H1 (cell line): ENCODE measurements at regions not wholly inside any gene's neighbourhood (a gene's known extent, or its start where the extent isn't known, plus 50 kb on each side); places are given as distances from the start of the nearest gene placed in this dataset.

Experiments
- CTCF ChIA-PET: fragments of 300-600 bp; sonication (Branson Sonifier 250); formaldehyde crosslinking; loops from one replicate; lab custom pipeline; 2021; ENCODE audit not compliant: partially characterized antibody; lab: Charles Lee
- POLR2A ChIA-PET: fragments of 300-600 bp; sonication (Branson Sonifier 250); formaldehyde crosslinking; loops from one replicate; lab custom pipeline; 2021; ENCODE audit warnings: inconsistent platforms; ENCODE audit not compliant: partially characterized antibody; lab: Charles Lee
- DNase-seq, 2 experiments: peaks; one replicate each; pipeline versions ENCODE4 v3.0.0 to v3.0.0-alpha.2; 2010 to 2022; ENCODE audit warnings: low spot score in 2 of 2, low read depth in 1 of 2, mixed read lengths in 1 of 2
- FAIRE-seq: peaks from 2 replicates; lab custom pipeline; 2011; peaks lifted over from hg19 to GRCh38; lab: Jason Lieb, UNC
- H2AFZ ChIP-seq: 2 replicates; pipeline ENCODE4 v1.8.1; 2012; ENCODE audit warnings: low read length, inconsistent platforms
- H2AK5ac ChIP-seq: 2 replicates; pipeline ENCODE4 v1.6.1; 2013; ENCODE audit warnings: low read depth, low read length
- H2BK120ac ChIP-seq: replicated peaks from 2 replicates; pipeline ENCODE3; 2013; ENCODE audit warnings: low read depth, low read length, inconsistent platforms
- H2BK12ac ChIP-seq: 2 replicates; pipeline ENCODE4 v1.6.1; 2013; ENCODE audit warnings: low read depth, low read length
- H2BK15ac ChIP-seq: 2 replicates; pipeline ENCODE4 v1.6.1; 2013; ENCODE audit warnings: low read length
- H2BK20ac ChIP-seq: 2 replicates; pipeline ENCODE4 v1.6.1; 2013; ENCODE audit warnings: low read length
- H2BK5ac ChIP-seq: 2 replicates; pipeline ENCODE4 v1.6.1; 2013; ENCODE audit warnings: low read depth, low read length
- H3K14ac ChIP-seq: 2 replicates; pipeline ENCODE4 v1.6.1; 2013; ENCODE audit warnings: inconsistent platforms; ENCODE audit not compliant: insufficient read length
- H3K18ac ChIP-seq: 2 replicates; pipeline ENCODE4 v1.6.1; 2013; ENCODE audit warnings: low read length; ENCODE audit errors: extremely low read depth
- H3K23ac ChIP-seq: 2 replicates; pipeline ENCODE4 v1.6.1; 2013; ENCODE audit warnings: inconsistent platforms; ENCODE audit not compliant: insufficient read length
- H3K23me2 ChIP-seq: 2 replicates; pipeline ENCODE4 v1.6.1; 2013; ENCODE audit warnings: low read depth, low read length
- H3K27ac ChIP-seq: 2 replicates; pipeline ENCODE4 v1.6.1; 2011; ENCODE audit warnings: low read depth, low read length, inconsistent platforms
- H3K27me3 ChIP-seq, 4 experiments: replicated peaks in 1 of 4; 1 replicate in 1 of 4; 2 replicates in 3 of 4; pipeline versions ENCODE4 v1.6.1 to v1.8.1; 2011 to 2013; ENCODE audit warnings: low read length in 3 of 4, mild to moderate bottlenecking in 3 of 4, inconsistent platforms in 2 of 4, mixed read lengths in 2 of 4, moderate library complexity in 1 of 4; ENCODE audit not compliant: control insufficient read depth in 3 of 4, insufficient read depth in 3 of 4; ENCODE audit errors: extremely low read depth in 1 of 4
- H3K36me3 ChIP-seq, 4 experiments: 2 replicates each; pipeline versions ENCODE4 v1.6.1 to v1.8.1; 2011 to 2013; ENCODE audit warnings: mild to moderate bottlenecking in 4 of 4, low read length in 3 of 4, moderate library complexity in 2 of 4, control low read depth in 1 of 4, inconsistent platforms in 1 of 4; ENCODE audit not compliant: insufficient read depth in 4 of 4, control insufficient read depth in 2 of 4
- H3K4ac ChIP-seq: replicated peaks from 2 replicates; pipeline ENCODE3; 2013; ENCODE audit warnings: low read length, low read depth, mixed read lengths, inconsistent platforms; ENCODE audit not compliant: insufficient read length
- H3K4me1 ChIP-seq, 4 experiments: replicated peaks in 1 of 4; 1 replicate in 1 of 4; 2 replicates in 3 of 4; pipeline versions ENCODE4 v1.6.1 to v1.8.1; 2011 to 2013; ENCODE audit warnings: low read length in 3 of 4, inconsistent platforms in 2 of 4, mixed read lengths in 1 of 4; ENCODE audit not compliant: insufficient read depth in 4 of 4, control insufficient read depth in 3 of 4
- H3K4me2 ChIP-seq, 2 experiments: 2 replicates each; pipeline versions ENCODE4 v1.6.1 to v1.8.1; 2011 to 2013; ENCODE audit warnings: low read depth in 2 of 2, low read length in 2 of 2, control low read depth in 1 of 2, inconsistent platforms in 1 of 2, mild to moderate bottlenecking in 1 of 2; ENCODE audit not compliant: insufficient read depth in 1 of 2
- H3K4me3 ChIP-seq, 4 experiments: fragments of 200-600, 300-600 bp in 1 of 4; sonication (generic), shearing (Covaris generic), sonication (Bioruptor Twin) in 1 of 4; 2 replicates each; pipeline versions ENCODE4 v1.5.1 to v1.8.1; 2011 to 2016; ENCODE audit warnings: low read length in 4 of 4, low read depth in 3 of 4, control low read depth in 2 of 4, inconsistent platforms in 2 of 4, mild to moderate bottlenecking in 2 of 4, mixed read lengths in 1 of 4, moderate library complexity in 1 of 4; ENCODE audit not compliant: insufficient read depth in 2 of 4; ENCODE audit errors: extremely low read depth in 1 of 4
- H3K56ac ChIP-seq: replicated peaks from 2 replicates; pipeline ENCODE3; 2013; ENCODE audit warnings: low read depth, mild to moderate bottlenecking, mixed read lengths, low read length, inconsistent platforms; ENCODE audit not compliant: insufficient read length
- H3K79me1 ChIP-seq: 2 replicates; pipeline ENCODE4 v1.6.1; 2013; ENCODE audit warnings: low read depth, low read length, control low read depth
- H3K79me2 ChIP-seq, 2 experiments: 2 replicates each; pipeline versions ENCODE4 v1.6.1 to v1.8.1; 2012 to 2013; ENCODE audit warnings: low read length in 2 of 2, mild to moderate bottlenecking in 2 of 2, inconsistent platforms in 1 of 2; ENCODE audit not compliant: insufficient read depth in 2 of 2, control insufficient read depth in 1 of 2
- H3K9ac ChIP-seq, 4 experiments: replicated peaks in 1 of 4; 1 replicate in 1 of 4; 2 replicates in 3 of 4; pipeline versions ENCODE4 v1.6.1 to v1.8.1; 2011 to 2013; ENCODE audit warnings: low read depth in 3 of 4, low read length in 3 of 4, control low read depth in 2 of 4, mild to moderate bottlenecking in 2 of 4, moderate library complexity in 2 of 4, inconsistent platforms in 1 of 4; ENCODE audit errors: extremely low read depth in 1 of 4
- H3K9me3 ChIP-seq, 2 experiments: 2 replicates each; pipeline versions ENCODE4 v1.6.1 to v1.8.1; 2012 to 2013; ENCODE audit warnings: mild to moderate bottlenecking in 2 of 2, moderate library complexity in 2 of 2, control low read depth in 1 of 2, inconsistent platforms in 1 of 2, low read depth in 1 of 2, low read length in 1 of 2, mixed read lengths in 1 of 2; ENCODE audit not compliant: insufficient read depth in 2 of 2
- H4K20me1 ChIP-seq, 2 experiments: replicated peaks in 1 of 2; 2 replicates each; pipeline versions ENCODE3 to v1.8.1; 2011 to 2013; ENCODE audit warnings: inconsistent platforms in 2 of 2, low read length in 2 of 2, mild to moderate bottlenecking in 1 of 2; ENCODE audit not compliant: insufficient read depth in 2 of 2, control insufficient read depth in 1 of 2
- H4K5ac ChIP-seq: 2 replicates; pipeline ENCODE4 v1.6.1; 2013; ENCODE audit warnings: low read length, low read depth, mixed read lengths, inconsistent platforms; ENCODE audit not compliant: insufficient read length
- H4K8ac ChIP-seq: 2 replicates; pipeline ENCODE4 v1.8.0; 2013; ENCODE audit warnings: mild to moderate bottlenecking, moderate library complexity, low read length, inconsistent platforms; ENCODE audit not compliant: insufficient read depth; ENCODE audit errors: extremely low read depth
- H4K91ac ChIP-seq: replicated peaks from 2 replicates; pipeline ENCODE3; 2013; ENCODE audit warnings: low read length, mixed read lengths, inconsistent platforms; ENCODE audit not compliant: insufficient read length
- BRCA1 ChIP-seq: IDR thresholded peaks from 2 replicates; pipeline ENCODE4 v1.6.1; 2012; ENCODE audit warnings: low read depth, low read length, improper control_type of control experiment
- EGR1 ChIP-seq: IDR thresholded peaks from 2 replicates; pipeline ENCODE4 v1.6.1; 2011; ENCODE audit warnings: low read depth, low read length, borderline replicate concordance
- EZH2 ChIP-seq: fragments of 200-600 bp; sonication (generic); IDR thresholded peaks from 2 replicates; pipeline ENCODE4 v1.7.1; 2012; ENCODE audit warnings: low read depth, mild to moderate bottlenecking, moderate library complexity, low read length, inconsistent platforms; ENCODE audit not compliant: severe bottlenecking
- JUN ChIP-seq: IDR thresholded peaks from 2 replicates; pipeline ENCODE4 v1.6.1; 2011; ENCODE audit warnings: low read depth, mild to moderate bottlenecking, improper control_type of control experiment, low read length
- KDM5A ChIP-seq: fragments of 200-600 bp; IDR thresholded peaks from 2 replicates; pipeline ENCODE4 v1.7.1; 2012; ENCODE audit warnings: mild to moderate bottlenecking, low read length, inconsistent platforms, mixed read lengths
- SIX5 ChIP-seq: IDR thresholded peaks from 2 replicates; pipeline ENCODE4 v1.6.1; 2011; ENCODE audit warnings: mild to moderate bottlenecking, low read depth, low read length
- SP2 ChIP-seq: IDR thresholded peaks from 2 replicates; pipeline ENCODE4 v1.6.1; 2012; ENCODE audit warnings: mild to moderate bottlenecking, low read length, inconsistent platforms
- WGBS, 2 experiments: shearing (Covaris generic) in 1 of 2; methylation state at CpG; one replicate each; pipeline versions ENCODE4 v1.1.6 to v1.1.7; 2013 to 2015; ENCODE audit warnings: low lambda C conversion rate in 2 of 2, mixed read lengths in 2 of 2, inconsistent platforms in 1 of 2, low coverage in 1 of 2, missing lambda C conversion rate in 1 of 2; ENCODE audit not compliant: insufficient replicate concordance in 2 of 2, insufficient coverage in 1 of 2, insufficient read length in 1 of 2; ENCODE audit errors: extremely low coverage in 1 of 2, missing lambda C conversion rate in 1 of 2; 5-methylcytosine and 5-hydroxymethylcytosine counted together

DNA sequence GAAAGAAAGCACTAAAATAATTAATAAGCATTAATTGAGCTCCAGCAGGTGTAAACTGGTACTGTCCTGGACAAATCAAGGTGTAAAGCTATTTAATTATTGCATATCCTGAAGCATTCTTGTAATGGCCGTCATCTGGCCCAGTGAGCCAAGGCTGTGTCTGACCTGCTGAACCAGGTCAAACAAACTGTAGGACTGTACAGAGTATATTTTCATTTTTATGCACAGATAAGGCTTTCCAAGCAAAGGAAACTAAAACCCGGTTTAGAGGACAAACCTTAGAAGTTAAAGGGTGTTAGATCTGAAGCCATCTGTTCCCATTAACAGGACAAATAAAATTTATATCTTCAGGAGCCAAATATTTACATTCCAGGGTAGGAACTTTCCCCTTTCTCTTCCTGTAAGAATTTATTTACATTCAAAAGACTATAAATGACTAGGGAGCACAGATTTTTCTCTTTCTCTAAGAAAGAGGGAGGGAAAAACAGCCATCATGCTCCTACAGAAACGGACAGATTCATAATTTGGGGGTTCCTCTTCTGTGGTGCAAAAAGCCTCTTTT, 69.8 kb downstream of the ESM1 start:
- Histone ChIP-seq H2BK5ac (no peak overlapping the region), H3K23me2 (no peaks in the 10 kb centered on the region), H3K36me3 (no peaks in the 10 kb centered on the region), H2BK12ac (no peak overlapping the region), H3K9me3 (no peaks in the 10 kb centered on the region)
- TF ChIP-seq EGR1 = no peak
- TF ChIP-seq SP2 = no peak
- TF ChIP-seq KDM5A = no peak
- TF ChIP-seq EZH2 = no peak
- no peak for TF ChIP-seq JUN
- no peak for TF ChIP-seq SIX5
- TF ChIP-seq BRCA1 = no peak
- TF ChIP-seq, all 59 proteins: peak for 0
- H3K14ac ChIP-seq = no peak overlapping the region
- FAIRE-seq (no peak), DNase-seq (no peak)
- 88% methylated on average over 3 of the region's 3 CpGs; no CpG with 5 or more reads in 1 of the 2 experiments for WGBS, 2 experiments
- no peak overlapping the region for H3K18ac ChIP-seq
- no peak overlapping the region for H4K91ac ChIP-seq
- H4K5ac ChIP-seq = no peak overlapping the region
- no peak overlapping the region for H3K56ac ChIP-seq
- H3K79me2 ChIP-seq = no peaks in the 10 kb centered on the region
- CTCF ChIA-PET = interaction anchor here (0.6 to 3.9 kb wide), 5 partner anchors 9 to 427 kb away, joined by 3 to 16 read pairs (median 5); no protein-coding TSS in a partner anchor
- H4K8ac ChIP-seq = no peak overlapping the region
- POLR2A ChIA-PET = no interaction called here
- no peak overlapping the region for H3K4me2 ChIP-seq
- H3K23ac ChIP-seq = no peak overlapping the region
- H3K9ac ChIP-seq = no peak overlapping the region
- H2BK20ac ChIP-seq = no peak overlapping the region
- no peaks in the 10 kb centered on the region for H3K27me3 ChIP-seq
- no peak overlapping the region for H2AK5ac ChIP-seq
- H3K79me1 ChIP-seq = no peaks in the 10 kb centered on the region
- H3K27ac ChIP-seq = no peak overlapping the region
- no peak overlapping the region for H2BK120ac ChIP-seq
- no peak overlapping the region for H3K4ac ChIP-seq
- H2BK15ac ChIP-seq = no peak overlapping the region
- H3K4me3 ChIP-seq = no peak overlapping the region
- no peaks in the 10 kb centered on the region for H3K4me1 ChIP-seq
- H4K20me1 ChIP-seq = no peaks in the 10 kb centered on the region
- no peak overlapping the region for H2AFZ ChIP-seq
